Mesothelial cell of epicardium (in vitro differentiated cells): ENCODE measurements at regions not wholly inside any gene's neighbourhood (a gene's known extent, or its start where the extent isn't known, plus 50 kb on each side); places are given as distances from the start of the nearest gene placed in this dataset.

Source experiments
- DNase-seq, 2 experiments: peaks; one replicate each; pipeline ENCODE4 v3.0.0; 2021; ENCODE audit warnings: low spot score in 2 of 2; ENCODE audit not compliant: unreplicated experiment in 2 of 2
- H3K27ac Mint-ChIP-seq: 2 replicates; pipeline ENCODE4 v1.8.0; 2021; ENCODE audit warnings: mixed read lengths
- H3K27me3 Mint-ChIP-seq: 2 replicates; pipeline ENCODE4 v1.8.0; 2021; ENCODE audit warnings: low read depth, mixed read lengths
- H3K36me3 Mint-ChIP-seq: 2 replicates; pipeline ENCODE4 v1.8.0; 2021; ENCODE audit warnings: mixed read lengths
- H3K4me1 Mint-ChIP-seq: 2 replicates; pipeline ENCODE4 v1.8.0; 2021; ENCODE audit warnings: mixed read lengths
- H3K4me3 Mint-ChIP-seq: 2 replicates; pipeline ENCODE4 v1.8.0; 2021; ENCODE audit warnings: mild to moderate bottlenecking, moderate library complexity, mixed read lengths
- H3K9me3 Mint-ChIP-seq: 2 replicates; pipeline ENCODE4 v1.8.0; 2021; ENCODE audit warnings: mixed read lengths
- TF ChIP-seq, protein P1 (sequence below): fragments of 200-600 bp; sonication (generic); IDR thresholded peaks from one replicate; pipeline ENCODE4 v1.5.0; 2021; ENCODE audit warnings: antibody characterized with exemption; ENCODE audit not compliant: unreplicated experiment

DNA sequence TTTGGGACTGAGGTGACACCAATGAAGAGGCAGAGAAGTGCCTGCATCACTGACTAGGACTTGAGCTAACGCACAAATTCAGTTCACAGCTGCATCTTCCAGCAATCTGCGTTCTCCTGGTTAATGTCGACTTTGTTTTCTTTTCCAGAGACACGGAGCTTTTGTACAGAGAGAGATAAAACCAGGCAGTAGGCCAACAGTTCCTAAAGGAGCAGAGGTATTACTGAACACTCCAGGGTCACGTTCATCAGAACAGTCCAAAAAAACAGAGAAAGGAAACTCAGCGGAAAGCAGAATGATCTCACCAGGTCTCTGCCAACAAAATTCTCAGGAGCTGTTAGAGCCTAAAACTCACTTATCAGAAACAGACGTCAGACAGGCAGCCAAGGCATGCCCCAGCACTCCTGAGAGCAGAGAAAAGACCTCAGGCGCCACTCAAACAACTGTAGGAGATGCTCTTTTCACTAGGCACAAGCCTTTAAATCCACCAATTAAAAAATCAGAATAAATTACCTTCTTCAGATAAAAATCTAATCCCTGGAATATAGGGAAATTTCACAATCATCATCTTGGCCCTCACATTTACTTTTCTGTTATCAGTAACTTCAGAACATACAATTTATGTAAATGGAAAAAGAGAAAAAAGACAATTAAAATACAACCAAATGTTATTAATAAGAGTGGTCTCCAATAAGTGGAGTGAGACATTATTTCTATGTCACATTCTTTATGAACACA is 95.9 kb upstream of the SPTBN1 start:
- H3K27me3 Mint-ChIP-seq, result no peaks in the 10 kb centered on the region
- peaks cover 12% of the 10 kb centered on the region for H3K9me3 Mint-ChIP-seq
- peak overlapping the region; percentile 82 for H3K27ac Mint-ChIP-seq
- H3K4me1 Mint-ChIP-seq, result peaks cover 17% of the 10 kb centered on the region
- no peak for DNase-seq
- H3K36me3 Mint-ChIP-seq, result no peaks in the 10 kb centered on the region
- peak overlapping the region; percentile 24 for H3K4me3 Mint-ChIP-seq
- TF ChIP-seq, protein P1, sequence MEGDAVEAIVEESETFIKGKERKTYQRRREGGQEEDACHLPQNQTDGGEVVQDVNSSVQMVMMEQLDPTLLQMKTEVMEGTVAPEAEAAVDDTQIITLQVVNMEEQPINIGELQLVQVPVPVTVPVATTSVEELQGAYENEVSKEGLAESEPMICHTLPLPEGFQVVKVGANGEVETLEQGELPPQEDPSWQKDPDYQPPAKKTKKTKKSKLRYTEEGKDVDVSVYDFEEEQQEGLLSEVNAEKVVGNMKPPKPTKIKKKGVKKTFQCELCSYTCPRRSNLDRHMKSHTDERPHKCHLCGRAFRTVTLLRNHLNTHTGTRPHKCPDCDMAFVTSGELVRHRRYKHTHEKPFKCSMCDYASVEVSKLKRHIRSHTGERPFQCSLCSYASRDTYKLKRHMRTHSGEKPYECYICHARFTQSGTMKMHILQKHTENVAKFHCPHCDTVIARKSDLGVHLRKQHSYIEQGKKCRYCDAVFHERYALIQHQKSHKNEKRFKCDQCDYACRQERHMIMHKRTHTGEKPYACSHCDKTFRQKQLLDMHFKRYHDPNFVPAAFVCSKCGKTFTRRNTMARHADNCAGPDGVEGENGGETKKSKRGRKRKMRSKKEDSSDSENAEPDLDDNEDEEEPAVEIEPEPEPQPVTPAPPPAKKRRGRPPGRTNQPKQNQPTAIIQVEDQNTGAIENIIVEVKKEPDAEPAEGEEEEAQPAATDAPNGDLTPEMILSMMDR, result no peak

DNA sequence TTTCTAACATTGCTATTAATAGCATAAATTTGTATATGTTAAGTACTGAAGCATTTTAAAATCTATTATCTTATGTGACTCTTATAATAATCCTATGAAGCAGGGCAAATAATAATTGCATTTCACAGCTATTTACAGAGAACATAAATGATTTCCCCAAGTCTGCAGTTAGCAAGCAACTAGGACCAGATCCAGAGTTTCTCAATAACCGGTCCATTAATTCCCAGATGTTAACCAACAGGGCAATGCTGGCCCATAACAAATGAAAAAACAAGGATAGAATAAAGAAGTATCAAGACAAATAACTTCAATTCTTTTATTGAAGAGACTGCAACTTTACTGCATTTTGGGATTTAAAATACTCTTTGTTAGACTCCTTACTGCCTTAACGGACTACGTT is 91.7 kb upstream of the SPTBN1 start:
- TF ChIP-seq, protein P1, result no peak
- Mint-ChIP-seq H3K36me3 (no peaks in the 10 kb centered on the region), H3K4me3 (no peak overlapping the region), H3K4me1 (peaks cover 17% of the 10 kb centered on the region), H3K9me3 (peaks cover 31% of the 10 kb centered on the region), H3K27ac (no peak overlapping the region), H3K27me3 (no peaks in the 10 kb centered on the region)
- no peak for DNase-seq

DNA sequence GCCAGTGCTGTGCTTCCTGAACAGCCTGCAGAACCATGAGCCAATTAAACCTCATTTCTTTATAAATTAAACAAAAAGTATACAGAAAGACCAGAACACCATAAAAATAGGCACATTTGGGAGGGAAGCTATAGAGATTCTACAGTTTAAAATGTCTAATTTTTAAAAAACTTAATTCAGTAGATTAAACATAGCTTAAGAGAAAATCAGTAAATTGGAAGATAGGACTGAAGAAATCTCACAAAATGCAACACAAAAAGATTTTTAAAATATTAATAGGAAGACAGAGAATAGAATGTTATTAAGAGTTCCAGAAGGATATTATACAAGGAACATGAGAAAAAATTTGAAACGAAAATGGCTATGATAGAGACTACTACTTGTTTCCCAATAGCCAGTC is 90.5 kb upstream of the SPTBN1 start:
- no peak overlapping the region for H3K4me3 Mint-ChIP-seq
- H3K9me3 Mint-ChIP-seq, result peaks cover 34% of the 10 kb centered on the region
- H3K27me3 Mint-ChIP-seq, result no peaks in the 10 kb centered on the region
- H3K36me3 Mint-ChIP-seq, result no peaks in the 10 kb centered on the region
- DNase-seq, result no peak
- TF ChIP-seq, protein P1, result no peak
- peaks cover 9% of the 10 kb centered on the region for H3K4me1 Mint-ChIP-seq
- H3K27ac Mint-ChIP-seq, result no peak overlapping the region

DNA sequence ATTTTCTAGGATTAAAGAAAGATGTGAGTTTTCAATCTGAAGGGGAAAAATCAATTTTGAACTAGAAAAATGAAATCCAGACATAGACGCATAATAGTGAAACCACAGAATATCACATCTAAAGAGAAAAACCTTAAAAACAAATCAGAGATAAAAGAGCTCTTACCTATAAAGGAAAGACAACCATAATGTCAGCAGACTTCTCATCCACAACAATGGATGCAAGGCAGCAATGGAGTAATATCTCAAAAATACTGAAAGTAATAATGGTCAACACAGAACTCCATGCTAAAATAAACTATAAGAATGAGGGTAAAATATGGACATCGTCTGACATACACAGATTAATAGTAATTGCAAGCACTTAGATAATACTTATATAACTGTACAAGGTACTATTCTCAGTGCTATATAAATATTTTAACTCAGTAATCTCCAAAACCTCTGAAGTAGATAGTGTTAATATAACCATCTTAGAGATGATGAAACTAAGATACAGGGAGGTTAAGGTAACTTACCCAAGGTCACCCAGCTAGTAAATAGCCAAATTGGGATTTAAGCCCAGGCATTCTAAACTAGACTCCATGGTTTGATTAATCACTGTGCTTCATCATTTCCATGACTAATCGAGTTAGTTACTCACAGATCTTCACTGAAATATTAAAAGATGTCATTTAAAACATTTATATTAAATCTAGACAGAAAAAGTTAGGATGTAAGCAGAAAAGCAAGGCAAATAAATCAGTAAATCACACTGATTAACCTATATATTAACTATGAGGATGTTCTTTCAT is 89.4 kb upstream of the SPTBN1 start:
- TF ChIP-seq, protein P1, result no peak
- DNase-seq, result no peak
- Mint-ChIP-seq H3K4me1 (peaks cover 13% of the 10 kb centered on the region), H3K27me3 (no peaks in the 10 kb centered on the region), H3K36me3 (no peaks in the 10 kb centered on the region), H3K27ac (no peak overlapping the region), H3K9me3 (peaks cover 34% of the 10 kb centered on the region), H3K4me3 (no peak overlapping the region)

DNA sequence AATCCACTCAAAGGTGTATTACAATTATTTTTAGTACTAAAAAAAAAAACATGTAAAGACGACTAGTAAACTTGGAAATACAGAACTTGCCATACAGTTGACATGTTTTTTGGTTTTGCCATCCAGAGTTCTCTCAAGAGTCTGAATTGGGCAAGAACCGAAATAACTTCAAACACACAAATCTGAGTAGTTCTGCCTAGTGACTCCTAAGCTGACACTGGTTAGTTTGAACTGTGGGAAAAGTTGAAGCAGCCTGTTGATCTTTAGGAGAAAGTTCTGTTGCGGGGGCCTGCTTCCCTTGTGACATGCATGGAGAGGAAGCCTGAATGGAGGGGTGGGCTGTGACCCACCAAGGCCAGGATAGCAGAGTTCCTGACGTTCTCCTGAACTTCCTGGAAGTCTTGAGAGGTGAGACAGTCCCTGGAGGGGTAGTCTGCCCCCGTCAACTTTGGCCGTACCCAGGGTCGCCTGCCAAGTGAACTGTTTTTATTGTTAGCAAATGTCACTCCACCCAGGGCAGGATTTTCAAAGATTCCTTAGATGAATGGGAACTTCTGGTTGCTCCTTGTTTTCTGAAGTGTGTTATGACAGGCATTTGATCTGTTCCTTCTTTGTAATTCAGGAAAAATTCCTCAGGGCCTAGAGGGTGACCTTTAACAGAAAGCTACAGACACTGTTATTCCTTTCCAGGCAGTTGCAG is 85.6 kb upstream of the SPTBN1 start:
- Mint-ChIP-seq H3K27ac (no peak overlapping the region), H3K36me3 (no peaks in the 10 kb centered on the region), H3K9me3 (peaks cover 24% of the 10 kb centered on the region), H3K27me3 (no peaks in the 10 kb centered on the region), H3K4me1 (peaks cover 20% of the 10 kb centered on the region), H3K4me3 (no peak overlapping the region)
- TF ChIP-seq, protein P1, result no peak
- DNase-seq, result no peak
